ENCODE measurements at regions not wholly inside any gene's neighbourhood (a gene's known extent, or its start where the extent isn't known, plus 50 kb on each side); places are given as distances from the start of the nearest gene placed in this dataset.

- no peak for TF ChIP-seq EZH2phosphoT487 (IDR thresholded peaks at IDR 0.05; ENCODE audit: borderline replicate concordance, low read length)
- no peak for TF ChIP-seq CTCF (IDR thresholded peaks at IDR 0.05; ENCODE audit: low read depth, low read length, poor library complexity, severe bottlenecking)
- Histone ChIP-seq H3K9me3 (ENCODE audit: control insufficient read depth, insufficient read depth, low read length) (no peaks in the 10 kb centered on the region), H3K27me3 (ENCODE audit: control insufficient read depth, low read length) (no peaks in the 10 kb centered on the region), H3F3A (ENCODE audit: control insufficient read depth, insufficient read depth) (no peaks in the 10 kb centered on the region), H3K36me3 (ENCODE audit: control insufficient read depth, low read length) (no peaks in the 10 kb centered on the region), H3K27ac (ENCODE audit: low read depth, low read length) (no peak overlapping the region), H3K4me3 (ENCODE audit: low read length) (no peak overlapping the region), H3K4me2 (ENCODE audit: low read length) (no peak overlapping the region), H4K20me1 (ENCODE audit: control insufficient read depth, insufficient read depth, low read depth, low read length) (no peaks in the 10 kb centered on the region), H3K4me1 (ENCODE audit: control insufficient read depth, low read length) (no peaks in the 10 kb centered on the region), H3K9me2 (replicated peaks; ENCODE audit: control insufficient read depth, low read length) (no peaks in the 10 kb centered on the region), H3K79me2 (ENCODE audit: control insufficient read depth, low read length) (no peaks in the 10 kb centered on the region)
These were observed 119.1 kb upstream of the WDR11 start for GRCh38 chr10:120732067-120732466.

DNA sequence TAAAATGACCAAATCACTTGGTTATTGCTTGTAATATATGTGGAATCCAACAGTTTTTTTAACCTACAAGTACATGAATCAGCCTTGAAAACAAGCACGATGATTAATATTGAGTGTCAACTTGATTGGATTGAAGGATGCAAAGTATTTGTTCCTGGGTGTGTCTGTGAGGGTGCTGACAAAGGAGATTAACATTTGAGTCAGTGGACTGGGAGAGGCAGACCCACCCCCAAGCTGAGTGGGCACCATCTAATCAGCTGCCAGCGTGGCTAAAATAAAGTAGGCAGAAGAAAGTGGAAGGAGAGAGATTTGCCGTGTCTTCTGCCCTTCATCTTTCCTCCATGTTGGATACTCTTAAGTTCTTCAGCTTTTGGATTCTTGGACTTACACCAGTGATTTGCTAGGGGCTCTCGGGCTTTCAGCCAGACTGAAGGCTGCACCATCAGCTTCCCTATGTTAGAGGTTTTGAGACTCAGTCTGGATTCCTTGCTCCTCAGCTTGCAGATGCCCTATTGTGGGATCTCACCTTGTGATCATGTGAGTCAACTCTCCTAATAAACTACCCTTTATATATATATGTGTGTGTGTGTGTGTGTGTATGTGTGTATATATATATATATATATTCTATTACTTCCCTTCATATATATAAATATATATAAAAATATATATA is 118.4 kb upstream of the WDR11 start:
- H3K27me3 ChIP-seq (ENCODE audit: control insufficient read depth, low read length) = no peaks in the 10 kb centered on the region
- no peaks in the 10 kb centered on the region for H4K20me1 ChIP-seq (ENCODE audit: control insufficient read depth, insufficient read depth, low read depth, low read length)
- H3K4me2 ChIP-seq (ENCODE audit: low read length) = no peak overlapping the region
- no peak for TF ChIP-seq CTCF (IDR thresholded peaks at IDR 0.05; ENCODE audit: low read depth, low read length, poor library complexity, severe bottlenecking)
- no peak for TF ChIP-seq EZH2phosphoT487 (IDR thresholded peaks at IDR 0.05; ENCODE audit: borderline replicate concordance, low read length)
- no peaks in the 10 kb centered on the region for H3K36me3 ChIP-seq (ENCODE audit: control insufficient read depth, low read length)
- H3K79me2 ChIP-seq (ENCODE audit: control insufficient read depth, low read length) = no peaks in the 10 kb centered on the region
- no peaks in the 10 kb centered on the region for H3F3A ChIP-seq (ENCODE audit: control insufficient read depth, insufficient read depth)
- no peak overlapping the region for H3K4me3 ChIP-seq (ENCODE audit: low read length)
- no peaks in the 10 kb centered on the region for H3K9me3 ChIP-seq (ENCODE audit: control insufficient read depth, insufficient read depth, low read length)
- H3K4me1 ChIP-seq (ENCODE audit: control insufficient read depth, low read length) = no peaks in the 10 kb centered on the region
- H3K9me2 ChIP-seq (replicated peaks; ENCODE audit: control insufficient read depth, low read length) = no peaks in the 10 kb centered on the region
- H3K27ac ChIP-seq (ENCODE audit: low read depth, low read length) = no peak overlapping the region

DNA sequence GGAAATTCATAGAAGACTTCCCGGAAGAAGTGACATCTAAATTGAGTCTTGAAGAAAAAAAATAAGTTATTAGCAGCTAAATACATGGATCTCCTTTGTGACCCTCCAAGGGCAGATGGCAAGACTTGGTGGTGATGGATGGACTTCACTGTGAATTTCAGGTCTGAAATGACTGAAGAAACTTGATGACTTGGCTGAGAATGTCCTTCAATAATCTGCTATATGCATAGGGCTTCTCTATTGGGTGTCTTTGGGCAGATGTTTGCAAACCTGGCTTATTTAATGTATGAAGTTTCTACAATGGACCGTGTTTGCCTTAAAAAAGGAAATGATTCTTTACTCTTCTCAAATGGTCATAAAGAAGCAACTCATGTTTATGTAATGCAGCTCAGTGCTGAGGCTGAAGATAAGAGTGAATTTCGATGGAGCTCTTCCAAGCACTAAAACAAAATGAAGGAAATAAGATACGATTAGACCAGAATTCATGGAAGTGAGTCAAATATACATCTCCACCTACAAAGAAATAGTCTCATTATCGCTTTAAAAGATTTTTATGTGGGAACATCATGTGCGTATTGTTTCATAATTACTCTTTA is 116.6 kb upstream of the WDR11 start:
- Histone ChIP-seq H3K4me3 (ENCODE audit: low read length) (no peak overlapping the region), H3K4me2 (ENCODE audit: low read length) (no peak overlapping the region), H4K20me1 (ENCODE audit: control insufficient read depth, insufficient read depth, low read depth, low read length) (no peaks in the 10 kb centered on the region), H3K9me3 (ENCODE audit: control insufficient read depth, insufficient read depth, low read length) (no peaks in the 10 kb centered on the region), H3K36me3 (ENCODE audit: control insufficient read depth, low read length) (no peaks in the 10 kb centered on the region), H3F3A (ENCODE audit: control insufficient read depth, insufficient read depth) (no peaks in the 10 kb centered on the region), H3K27ac (ENCODE audit: low read depth, low read length) (no peak overlapping the region), H3K79me2 (ENCODE audit: control insufficient read depth, low read length) (no peaks in the 10 kb centered on the region), H3K4me1 (ENCODE audit: control insufficient read depth, low read length) (no peaks in the 10 kb centered on the region), H3K27me3 (ENCODE audit: control insufficient read depth, low read length) (0 out of 2 replicates have a peak, but pooled peaks cover 3% of the 10 kb centered on the region), H3K9me2 (replicated peaks; ENCODE audit: control insufficient read depth, low read length) (no peaks in the 10 kb centered on the region)
- no peak for TF ChIP-seq CTCF (IDR thresholded peaks at IDR 0.05; ENCODE audit: low read depth, low read length, poor library complexity, severe bottlenecking)
- TF ChIP-seq EZH2phosphoT487 (IDR thresholded peaks at IDR 0.05; ENCODE audit: borderline replicate concordance, low read length) = no peak

Data from DOHH2 (cell line).